Neuronal stem cell (in vitro differentiated cells): ENCODE measurements at regions not wholly inside any gene's neighbourhood (a gene's known extent, or its start where the extent isn't known, plus 50 kb on each side); places are given as distances from the start of the nearest gene placed in this dataset.
"Not testable (repeated sequence)": the region's sequence is repeated elsewhere in the genome, so short reads cannot be mapped to it uniquely, and the experiment has no call there.

ENCODE experiments used
- DNase-seq: peaks from one replicate; pipeline ENCODE4 v3.0.0-alpha.2; 2013; ENCODE audit warnings: low spot score
- H2AFZ ChIP-seq: one replicate; pipeline ENCODE4 v1.6.1; 2013; ENCODE audit warnings: mild to moderate bottlenecking, low read length, inconsistent platforms
- H2AK5ac ChIP-seq: 2 replicates; pipeline ENCODE4 v1.6.1; 2013; ENCODE audit warnings: low read depth, mild to moderate bottlenecking, inconsistent platforms, low read length, moderate library complexity, mixed read lengths
- H2BK120ac ChIP-seq: 2 replicates; pipeline ENCODE4 v1.6.1; 2013; ENCODE audit warnings: low read depth, mild to moderate bottlenecking, inconsistent platforms, low read length, moderate library complexity, mixed read lengths
- H2BK12ac ChIP-seq: one replicate; pipeline ENCODE4 v1.6.1; 2013; ENCODE audit warnings: low read length, inconsistent platforms
- H2BK15ac ChIP-seq: 2 replicates; pipeline ENCODE4 v1.6.1; 2013; ENCODE audit warnings: mild to moderate bottlenecking, low read length, inconsistent platforms, mixed read lengths
- H2BK5ac ChIP-seq: one replicate; pipeline ENCODE4 v1.6.1; 2013; ENCODE audit warnings: inconsistent platforms, mild to moderate bottlenecking, low read length, moderate library complexity
- H3K14ac ChIP-seq: one replicate; pipeline ENCODE4 v1.6.1; 2013; ENCODE audit warnings: low read length, inconsistent platforms
- H3K18ac ChIP-seq: 2 replicates; pipeline ENCODE4 v1.6.1; 2013; ENCODE audit warnings: low read length, inconsistent platforms
- H3K23ac ChIP-seq: 2 replicates; pipeline ENCODE4 v1.6.1; 2013; ENCODE audit warnings: low read depth, mild to moderate bottlenecking, mixed read lengths, low read length, inconsistent platforms; ENCODE audit not compliant: poor library complexity
- H3K27ac ChIP-seq: replicated peaks from 3 replicates; pipeline ENCODE4 v1.5.1; 2013; ENCODE audit warnings: low read length, inconsistent platforms
- H3K27me3 ChIP-seq, 3 experiments: 2 replicates each; pipeline ENCODE4 v1.6.1; 2013; ENCODE audit warnings: low read length in 3 of 3, mild to moderate bottlenecking in 2 of 3, inconsistent platforms in 1 of 3, low read depth in 1 of 3, mixed read lengths in 1 of 3, moderate library complexity in 1 of 3; ENCODE audit not compliant: control insufficient read depth in 3 of 3, insufficient read depth in 3 of 3
- H3K36me3 ChIP-seq, 2 donors: replicated peaks in 1 of 2; 2 replicates each; pipeline ENCODE4 v1.6.1; 2013; ENCODE audit warnings: low read length in 2 of 2; ENCODE audit not compliant: control insufficient read depth in 2 of 2, insufficient read depth in 2 of 2
- H3K4ac ChIP-seq: 2 replicates; pipeline ENCODE4 v1.6.1; 2013; ENCODE audit warnings: inconsistent platforms, mild to moderate bottlenecking, low read length, moderate library complexity
- H3K4me1 ChIP-seq, 2 donors: 1 replicate in 1 of 2; 2 replicates in 1 of 2; pipeline ENCODE4 v1.6.1; 2013; ENCODE audit warnings: low read length in 2 of 2, low read depth in 1 of 2; ENCODE audit not compliant: control insufficient read depth in 2 of 2, insufficient read depth in 1 of 2
- H3K4me2 ChIP-seq: one replicate; pipeline ENCODE4 v1.6.1; 2013; ENCODE audit warnings: mild to moderate bottlenecking, low read length, inconsistent platforms; ENCODE audit not compliant: insufficient read depth, poor library complexity, severe bottlenecking
- H3K4me3 ChIP-seq, 2 donors: 2 replicates each; pipeline ENCODE4 v1.5.1; 2013; ENCODE audit warnings: low read length in 2 of 2, mild to moderate bottlenecking in 2 of 2, inconsistent platforms in 1 of 2, moderate library complexity in 1 of 2
- H3K79me1 ChIP-seq: one replicate; pipeline ENCODE4 v1.6.1; 2013; ENCODE audit warnings: low read depth, mild to moderate bottlenecking, inconsistent platforms, low read length, moderate library complexity
- H3K9ac ChIP-seq: one replicate; pipeline ENCODE4 v1.6.1; 2013; ENCODE audit warnings: mild to moderate bottlenecking, low read depth, low read length, inconsistent platforms; ENCODE audit not compliant: poor library complexity
- H3K9me3 ChIP-seq, 2 donors: replicated peaks in 1 of 2; 2 replicates each; pipeline versions ENCODE3 to v1.6.1; 2013; ENCODE audit warnings: low read length in 2 of 2, mild to moderate bottlenecking in 2 of 2, inconsistent platforms in 1 of 2, low read depth in 1 of 2, mixed read lengths in 1 of 2, moderate library complexity in 1 of 2; ENCODE audit not compliant: control insufficient read depth in 2 of 2, insufficient read depth in 1 of 2
- H4K8ac ChIP-seq: one replicate; pipeline ENCODE4 v1.6.1; 2013; ENCODE audit warnings: low read depth, mild to moderate bottlenecking, inconsistent platforms, low read length, moderate library complexity
- H4K91ac ChIP-seq: one replicate; pipeline ENCODE4 v1.6.1; 2013; ENCODE audit warnings: low read length, low read depth, mild to moderate bottlenecking, inconsistent platforms; ENCODE audit not compliant: poor library complexity
- WGBS, 2 donors: extraction: QIAGEN DNeasy Blood & Tissue Kit; methylation state at CpG; one replicate each; pipeline ENCODE4 v1.1.7; 2013; ENCODE audit warnings: missing lambda C conversion rate in 2 of 2, mixed read lengths in 1 of 2; ENCODE audit not compliant: insufficient read length in 2 of 2, insufficient replicate concordance in 1 of 2; ENCODE audit errors: extremely low coverage in 2 of 2; 5-methylcytosine and 5-hydroxymethylcytosine counted together

GRCh38 chr20:47917549-47918070, 132.3 kb upstream of the SULF2 start:
- H3K14ac ChIP-seq, result no peak overlapping the region
- no peak overlapping the region for H2BK5ac ChIP-seq
- no peak overlapping the region for H2BK120ac ChIP-seq
- H4K8ac ChIP-seq, result no peak overlapping the region
- no peak overlapping the region for H2BK12ac ChIP-seq
- H3K79me1 ChIP-seq, result no peaks in the 10 kb centered on the region
- no peaks in the 10 kb centered on the region for H3K4me1 ChIP-seq
- H3K27ac ChIP-seq, result no peak overlapping the region
- H3K18ac ChIP-seq, result no peak overlapping the region
- no peak overlapping the region for H2AFZ ChIP-seq
- no peak overlapping the region for H3K4me2 ChIP-seq
- H2AK5ac ChIP-seq, result no peak overlapping the region
- peaks cover 0 to 5% of the 10 kb centered on the region in 2 donors for H3K9me3 ChIP-seq
- H3K9ac ChIP-seq, result no peak overlapping the region
- no peak overlapping the region for H3K4me3 ChIP-seq
- no CpG with 5 or more reads among the region's 2 CpGs for WGBS, 2 donors
- no peak for DNase-seq
- H3K27me3 ChIP-seq, result peaks cover 0 to 6% (median 0%) of the 10 kb centered on the region in 3 experiments
- no peaks in the 10 kb centered on the region for H3K36me3 ChIP-seq
- H2BK15ac ChIP-seq, result no peak overlapping the region
- H3K4ac ChIP-seq, result no peak overlapping the region
- H4K91ac ChIP-seq, result no peak overlapping the region
- no peak overlapping the region for H3K23ac ChIP-seq

DNA sequence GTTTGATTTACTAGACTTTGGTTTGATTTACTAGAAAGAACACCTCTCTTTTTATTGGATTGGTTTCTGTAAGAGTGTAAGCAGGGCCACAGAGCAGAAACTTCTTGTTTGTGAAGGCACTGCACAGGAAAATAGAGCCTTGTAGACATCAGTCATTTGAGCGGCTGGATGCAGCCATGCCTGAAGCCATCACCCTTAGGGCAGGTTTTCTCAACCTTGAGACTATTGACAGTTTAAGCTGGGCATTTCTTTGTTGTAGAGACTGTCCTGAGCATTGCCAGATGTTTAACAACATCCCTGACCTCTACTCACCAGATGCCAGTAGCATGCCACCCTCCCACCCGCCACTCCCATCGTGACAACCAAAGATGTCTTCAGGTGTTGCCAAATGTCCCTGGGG, 130.2 kb upstream of the SULF2 start:
- no peak for DNase-seq
- no peaks in the 10 kb centered on the region for H3K36me3 ChIP-seq
- no CpG with 5 or more reads among the region's 3 CpGs for WGBS, 2 donors

GRCh38 chr20:47914792-47915191, 129.5 kb upstream of the SULF2 start:
- Histone ChIP-seq H3K27ac (no peak overlapping the region), H4K8ac (no peak overlapping the region), H3K27me3 (peaks cover 0 to 4% (median 0%) of the 10 kb centered on the region in 3 experiments), H3K79me1 (no peaks in the 10 kb centered on the region), H4K91ac (no peak overlapping the region), H3K18ac (no peak overlapping the region), H2AFZ (no peak overlapping the region), H3K4ac (no peak overlapping the region), H2BK5ac (no peak overlapping the region), H2BK120ac (no peak overlapping the region), H3K14ac (no peak overlapping the region), H2BK12ac (no peak overlapping the region), H2BK15ac (no peak overlapping the region), H3K36me3 (no peaks in the 10 kb centered on the region), H3K9me3 (peaks cover 0 to 5% of the 10 kb centered on the region in 2 donors), H3K4me3 (no peak overlapping the region), H2AK5ac (no peak overlapping the region), H3K23ac (no peak overlapping the region), H3K9ac (no peak overlapping the region), H3K4me1 (no peaks in the 10 kb centered on the region), H3K4me2 (no peak overlapping the region)
- no peak for DNase-seq
- WGBS, 2 donors, result no CpG with 5 or more reads among the region's 1 CpG

More for the DNA sequence above, 130.2 kb upstream of the SULF2 start:
- Histone ChIP-seq H3K27ac (no peak overlapping the region), H3K9ac (no peak overlapping the region), H2BK120ac (no peak overlapping the region), H3K4me1 (no peaks in the 10 kb centered on the region), H4K91ac (no peak overlapping the region), H2BK12ac (no peak overlapping the region), H2BK5ac (no peak overlapping the region), H2BK15ac (no peak overlapping the region), H3K23ac (no peak overlapping the region), H3K14ac (no peak overlapping the region), H3K27me3 (peaks cover 0 to 4% (median 0%) of the 10 kb centered on the region in 3 experiments), H3K4ac (no peak overlapping the region), H3K4me3 (no peak overlapping the region), H3K9me3 (peaks cover 0 to 5% of the 10 kb centered on the region in 2 donors), H3K4me2 (no peak overlapping the region), H3K18ac (no peak overlapping the region), H2AFZ (no peak overlapping the region), H2AK5ac (no peak overlapping the region), H4K8ac (no peak overlapping the region), H3K79me1 (no peaks in the 10 kb centered on the region)

GRCh38 chr20:47912786-47913501, 127.7 kb upstream of the SULF2 start:
- not testable (repeated sequence) for H3K4me1 ChIP-seq, H2BK15ac ChIP-seq, H2BK120ac ChIP-seq, H3K9me3 ChIP-seq, H3K18ac ChIP-seq, H2AFZ ChIP-seq, H2AK5ac ChIP-seq, H3K23ac ChIP-seq, H3K79me1 ChIP-seq, DNase-seq, H3K4ac ChIP-seq, H3K27me3 ChIP-seq, H3K36me3 ChIP-seq, H3K4me2 ChIP-seq, H2BK12ac ChIP-seq, H3K4me3 ChIP-seq, H2BK5ac ChIP-seq, H3K9ac ChIP-seq, H3K14ac ChIP-seq, H4K8ac ChIP-seq, H4K91ac ChIP-seq, H3K27ac ChIP-seq
- no CpG with 5 or more reads among the region's 12 CpGs for WGBS, 2 donors
